ENCODE measurements at regions not wholly inside any gene's neighbourhood (a gene's known extent, or its start where the extent isn't known, plus 50 kb on each side); places are given as distances from the start of the nearest gene placed in this dataset.

DNA sequence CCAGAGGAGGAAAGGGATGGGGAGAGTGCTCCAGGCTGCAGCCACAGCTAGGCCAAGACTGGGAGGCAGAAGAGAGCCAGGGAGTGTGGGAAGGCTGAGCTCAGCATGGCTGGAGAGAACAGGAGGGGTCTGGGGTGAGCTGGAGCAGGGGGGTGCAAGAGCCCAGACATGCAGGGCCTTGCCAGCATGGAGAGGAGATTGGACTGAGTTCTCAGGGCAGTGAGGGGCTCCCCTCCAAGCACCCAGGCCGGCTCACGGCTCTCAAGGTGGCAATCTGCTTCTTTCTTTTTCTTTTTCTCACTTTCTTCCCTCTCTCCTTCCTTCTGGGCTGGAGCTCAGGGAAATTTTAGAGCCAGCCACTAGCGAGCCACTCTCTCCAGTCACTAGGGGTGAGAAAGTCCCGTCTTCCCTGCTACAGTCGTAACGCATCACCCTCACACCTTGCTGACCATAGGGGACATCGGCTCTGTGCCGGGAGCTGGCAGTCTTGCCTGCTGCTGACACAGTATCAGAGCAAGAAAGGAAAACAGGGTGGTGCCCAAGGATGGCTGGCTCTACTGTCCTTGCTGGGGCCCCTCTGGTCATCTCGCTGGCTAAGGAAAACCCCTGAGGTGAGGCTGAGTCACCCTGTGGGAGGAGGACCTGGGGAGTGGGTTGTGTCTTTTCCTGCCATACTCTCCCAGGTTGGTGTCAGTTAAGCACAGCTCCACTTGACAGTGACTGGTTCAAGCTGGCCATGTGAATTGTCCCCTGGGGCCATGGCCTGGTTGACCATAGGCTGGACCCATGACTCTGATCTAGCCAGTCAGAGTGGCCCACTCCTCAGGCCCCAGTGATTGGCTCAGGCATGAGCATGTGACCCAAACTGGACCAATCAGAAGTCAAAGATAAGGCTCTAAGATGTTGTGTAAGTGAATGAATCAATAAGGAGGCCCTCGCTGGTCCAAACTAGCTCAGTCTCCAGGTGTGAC is 135.1 kb upstream of the PMEPA1 start:
- no peak overlapping the region for H3K27ac ChIP-seq
- no peak overlapping the region for H3K4me3 ChIP-seq
- WGBS, 2 donors, result 93 to 95% methylated on average over 10 of the region's 10 CpGs
- no peaks in the 10 kb centered on the region for H3K36me3 ChIP-seq
- no peak for TF ChIP-seq POLR2A (IDR thresholded peaks at IDR 0.05)
- H3K9me3 ChIP-seq, result peaks cover 0 to 4% (median 0%) of the 10 kb centered on the region in 4 donors
- H3K27me3 ChIP-seq, result no peaks in the 10 kb centered on the region
- no peaks in the 10 kb centered on the region for H3K4me1 ChIP-seq
- no peak for DNase-seq (ENCODE audit: low spot score in 2 of 2)

DNA sequence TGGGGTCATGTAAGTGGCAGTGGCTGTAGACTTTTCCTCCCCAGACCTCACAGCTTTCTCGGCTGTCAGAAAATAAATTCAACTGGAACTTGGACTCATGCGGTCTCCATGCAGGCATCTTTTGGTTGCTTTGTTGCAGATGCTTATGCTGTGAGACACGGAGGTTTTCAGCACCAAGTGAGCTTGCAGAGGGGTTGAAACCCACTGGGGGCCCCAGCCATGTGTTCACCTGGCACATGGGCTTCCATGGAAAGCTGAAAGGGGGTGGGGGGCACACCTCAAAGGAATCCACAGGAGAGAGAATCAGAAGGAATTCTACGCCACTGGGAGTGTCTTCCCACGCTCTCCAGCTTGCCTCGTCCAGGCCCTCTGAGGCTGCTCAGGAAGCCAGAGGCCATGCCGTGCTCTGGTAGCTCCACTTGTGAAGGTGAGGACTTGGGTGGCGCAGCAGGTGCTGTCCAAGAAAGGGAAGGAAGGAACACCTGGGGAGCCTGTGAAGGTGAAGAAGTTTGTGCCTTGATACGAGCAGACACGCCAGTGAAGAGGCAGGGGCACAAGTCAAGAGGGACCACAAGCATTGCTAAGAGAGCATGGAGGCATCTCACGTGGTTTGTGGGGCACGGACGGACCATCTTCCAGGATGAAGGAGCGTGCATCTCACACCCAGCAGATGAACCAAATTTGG is 134.3 kb upstream of the PMEPA1 start:
- 93% methylated on average over 14 of the region's 14 CpGs for WGBS, 2 donors
- DNase-seq (ENCODE audit: low spot score in 2 of 2), result no peak

GRCh38 chr20:57842720-57843119 is 132.9 kb upstream of the PMEPA1 start:
- TF ChIP-seq POLR2A (IDR thresholded peaks at IDR 0.05) (no peak), EP300 (IDR thresholded peaks at IDR 0.05) (no peak)
- TF ChIP-seq, protein P1, sequence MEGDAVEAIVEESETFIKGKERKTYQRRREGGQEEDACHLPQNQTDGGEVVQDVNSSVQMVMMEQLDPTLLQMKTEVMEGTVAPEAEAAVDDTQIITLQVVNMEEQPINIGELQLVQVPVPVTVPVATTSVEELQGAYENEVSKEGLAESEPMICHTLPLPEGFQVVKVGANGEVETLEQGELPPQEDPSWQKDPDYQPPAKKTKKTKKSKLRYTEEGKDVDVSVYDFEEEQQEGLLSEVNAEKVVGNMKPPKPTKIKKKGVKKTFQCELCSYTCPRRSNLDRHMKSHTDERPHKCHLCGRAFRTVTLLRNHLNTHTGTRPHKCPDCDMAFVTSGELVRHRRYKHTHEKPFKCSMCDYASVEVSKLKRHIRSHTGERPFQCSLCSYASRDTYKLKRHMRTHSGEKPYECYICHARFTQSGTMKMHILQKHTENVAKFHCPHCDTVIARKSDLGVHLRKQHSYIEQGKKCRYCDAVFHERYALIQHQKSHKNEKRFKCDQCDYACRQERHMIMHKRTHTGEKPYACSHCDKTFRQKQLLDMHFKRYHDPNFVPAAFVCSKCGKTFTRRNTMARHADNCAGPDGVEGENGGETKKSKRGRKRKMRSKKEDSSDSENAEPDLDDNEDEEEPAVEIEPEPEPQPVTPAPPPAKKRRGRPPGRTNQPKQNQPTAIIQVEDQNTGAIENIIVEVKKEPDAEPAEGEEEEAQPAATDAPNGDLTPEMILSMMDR (IDR thresholded peaks at IDR 0.05), result no peak
- Histone ChIP-seq H3K27me3 (no peaks in the 10 kb centered on the region), H3K4me1 (no peaks in the 10 kb centered on the region), H3K9me3 (peaks cover 0 to 4% (median 0%) of the 10 kb centered on the region in 4 donors), H3K36me3 (no peaks in the 10 kb centered on the region), H3K4me3 (no peak overlapping the region), H3K27ac (no peak overlapping the region)
- no peak for DNase-seq (ENCODE audit: low spot score in 2 of 2)
- WGBS, 2 donors, result 89 to 91% methylated on average over 4 of the region's 4 CpGs

More for the DNA sequence above, 134.3 kb upstream of the PMEPA1 start:
- TF ChIP-seq, protein P1 (IDR thresholded peaks at IDR 0.05), result no peak
- TF ChIP-seq EP300 (IDR thresholded peaks at IDR 0.05) (no peak), POLR2A (IDR thresholded peaks at IDR 0.05) (no peak)
- H3K4me1 ChIP-seq, result no peaks in the 10 kb centered on the region
- no peak overlapping the region for H3K4me3 ChIP-seq
- H3K36me3 ChIP-seq, result no peaks in the 10 kb centered on the region
- peaks cover 0 to 4% (median 0%) of the 10 kb centered on the region in 4 donors for H3K9me3 ChIP-seq
- H3K27me3 ChIP-seq, result no peaks in the 10 kb centered on the region
- H3K27ac ChIP-seq, result no peak overlapping the region

DNA sequence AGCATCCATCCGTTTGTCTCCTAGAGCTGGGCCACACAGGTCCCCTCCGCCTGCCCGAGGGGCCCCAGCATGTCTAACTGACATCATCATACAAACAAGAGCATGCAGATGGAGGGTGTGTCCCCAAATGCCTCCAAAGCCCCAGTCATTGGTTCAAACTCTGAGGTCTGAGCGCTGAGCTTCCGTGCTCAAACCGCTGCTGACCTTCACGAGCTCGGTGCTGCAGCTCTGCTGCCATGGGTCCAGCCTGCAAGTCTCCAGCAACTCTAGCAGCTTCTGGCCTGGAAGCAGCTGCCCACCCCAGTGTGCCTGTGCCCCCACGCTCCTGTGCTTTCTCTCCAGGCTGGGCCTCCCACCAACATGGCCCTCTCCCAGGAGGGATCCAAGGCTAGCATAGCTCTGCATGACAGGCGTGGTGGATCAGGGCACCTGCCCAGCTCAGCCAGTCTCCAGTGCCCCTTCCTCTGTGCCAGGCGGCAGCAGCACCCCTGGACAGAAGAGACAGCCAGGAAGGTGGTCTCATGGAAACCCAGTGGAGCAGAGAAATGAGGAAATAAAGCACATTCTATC is 131.6 kb upstream of the PMEPA1 start:
- 84 to 93% methylated on average over 6 to 11 of the region's 11 CpGs for WGBS, 2 donors

More for the DNA sequence above, 131.6 kb upstream of the PMEPA1 start:
- no peaks in the 10 kb centered on the region for H3K9me3 ChIP-seq
- H3K4me3 ChIP-seq, result no peak overlapping the region
- no peaks in the 10 kb centered on the region for H3K4me1 ChIP-seq
- H3K27me3 ChIP-seq, result no peaks in the 10 kb centered on the region
- TF ChIP-seq EP300 (IDR thresholded peaks at IDR 0.05), result no peak
- TF ChIP-seq, protein P1 (IDR thresholded peaks at IDR 0.05), result no peak
- TF ChIP-seq POLR2A (IDR thresholded peaks at IDR 0.05), result no peak
- H3K36me3 ChIP-seq, result no peaks in the 10 kb centered on the region
- no peak for DNase-seq (ENCODE audit: low spot score in 2 of 2)
- H3K27ac ChIP-seq, result no peak overlapping the region

All from tibial nerve (tissue), 4 donors.